ENCODE measurements at regions not wholly inside any gene's neighbourhood (a gene's known extent, or its start where the extent isn't known, plus 50 kb on each side); places are given as distances from the start of the nearest gene placed in this dataset.

GRCh38 chr7:25831831-25832411 lies 320.1 kb upstream of the NFE2L3 start:
- TF ChIP-seq CTCF (conservative IDR thresholded peaks at IDR 0.05; ENCODE audit: low read depth, low read length): no peak
- no peak for TF ChIP-seq EZH2phosphoT487 (IDR thresholded peaks at IDR 0.05; ENCODE audit: borderline replicate concordance, low read length)

Measured in PC-3 (cell line).